ENCODE measurements at regions not wholly inside any gene's neighbourhood (a gene's known extent, or its start where the extent isn't known, plus 50 kb on each side); places are given as distances from the start of the nearest gene placed in this dataset.
"Not testable (repeated sequence)": the region's sequence is repeated elsewhere in the genome, so short reads cannot be mapped to it uniquely, and the experiment has no call there.

GRCh38 chr6:14874975-14875480 is 370.8 kb upstream of the JARID2 start:
- DNase-seq = no peak

- DNase-seq = no peak
These were observed 370.3 kb upstream of the JARID2 start for GRCh38 chr6:14875481-14876063.

GRCh38 chr6:14876778-14877613 is 368.9 kb upstream of the JARID2 start:
- no peak for DNase-seq

- no peak for DNase-seq
These were observed 368.1 kb upstream of the JARID2 start for GRCh38 chr6:14877758-14878157.

- no peak for DNase-seq
These were observed 365.8 kb upstream of the JARID2 start for GRCh38 chr6:14880052-14880451.

- no peak for DNase-seq
These were observed 365.2 kb upstream of the JARID2 start for GRCh38 chr6:14880677-14881076.

- no peak for DNase-seq
These were observed 364.5 kb upstream of the JARID2 start for GRCh38 chr6:14881398-14881797.

GRCh38 chr6:14882394-14883026 is 363.4 kb upstream of the JARID2 start:
- DNase-seq = no peak

GRCh38 chr6:14883921-14884320 is 361.9 kb upstream of the JARID2 start:
- DNase-seq = no peak

GRCh38 chr6:14885498-14885897 is 360.4 kb upstream of the JARID2 start:
- DNase-seq = no peak

GRCh38 chr6:14887181-14887580 is 358.7 kb upstream of the JARID2 start:
- DNase-seq = no peak

GRCh38 chr6:14887986-14888574 is 357.8 kb upstream of the JARID2 start:
- DNase-seq = no peak

- no peak for DNase-seq
These were observed 357.3 kb upstream of the JARID2 start for GRCh38 chr6:14888575-14889000.

- DNase-seq = no peak
These were observed 356.7 kb upstream of the JARID2 start for GRCh38 chr6:14889188-14889587.

- no peak for DNase-seq
These were observed 356.0 kb upstream of the JARID2 start for GRCh38 chr6:14889611-14890593.

GRCh38 chr6:14891820-14892375 is 354.0 kb upstream of the JARID2 start:
- not testable (repeated sequence) for DNase-seq

GRCh38 chr6:14894105-14894504 is 351.8 kb upstream of the JARID2 start:
- no peak for DNase-seq

- DNase-seq = no peak
These were observed 349.4 kb upstream of the JARID2 start for GRCh38 chr6:14896475-14896874.

- no peak for DNase-seq
These were observed 348.0 kb upstream of the JARID2 start for GRCh38 chr6:14897831-14898230.

- DNase-seq = not testable (repeated sequence)
These were observed 346.4 kb upstream of the JARID2 start for GRCh38 chr6:14899441-14899840.

- no peak for DNase-seq
These were observed 344.9 kb upstream of the JARID2 start for GRCh38 chr6:14900919-14901318.
